ENCODE measurements at regions not wholly inside any gene's neighbourhood (a gene's known extent, or its start where the extent isn't known, plus 50 kb on each side); places are given as distances from the start of the nearest gene placed in this dataset.

GRCh38 chr3:106184540-106185457 lies 316.0 kb upstream of the CBLB start:
- H3K9me3 ChIP-seq (ENCODE audit: severe bottlenecking): no peaks in the 10 kb centered on the region
- no peaks in the 10 kb centered on the region for H3K36me3 ChIP-seq (ENCODE audit: low read depth)
- no peaks in the 10 kb centered on the region for H3K27me3 ChIP-seq (ENCODE audit: insufficient read depth, poor library complexity, severe bottlenecking)
- H3K27ac ChIP-seq (ENCODE audit: poor library complexity, severe bottlenecking): no peak overlapping the region
- no peak overlapping the region for H3K4me3 ChIP-seq (ENCODE audit: severe bottlenecking)
- peaks cover 13% of the 10 kb centered on the region for H3K4me1 ChIP-seq (ENCODE audit: insufficient read depth, poor library complexity, severe bottlenecking)
- DNase-seq (ENCODE audit: low spot score) (no peak), ATAC-seq (ENCODE audit: low read depth) (no peak)
- TF ChIP-seq CTCF (IDR thresholded peaks at IDR 0.05; ENCODE audit: poor library complexity, severe bottlenecking): no peak

GRCh38 chr3:106185949-106186348 lies 317.1 kb upstream of the CBLB start:
- no peaks in the 10 kb centered on the region for H3K36me3 ChIP-seq (ENCODE audit: low read depth)
- TF ChIP-seq CTCF (IDR thresholded peaks at IDR 0.05; ENCODE audit: poor library complexity, severe bottlenecking): no peak
- no peak for ATAC-seq (ENCODE audit: low read depth)
- no peak overlapping the region for H3K27ac ChIP-seq (ENCODE audit: poor library complexity, severe bottlenecking)
- no peaks in the 10 kb centered on the region for H3K27me3 ChIP-seq (ENCODE audit: insufficient read depth, poor library complexity, severe bottlenecking)
- H3K9me3 ChIP-seq (ENCODE audit: severe bottlenecking): no peaks in the 10 kb centered on the region
- H3K4me1 ChIP-seq (ENCODE audit: insufficient read depth, poor library complexity, severe bottlenecking): peaks cover 13% of the 10 kb centered on the region
- no peak overlapping the region for H3K4me3 ChIP-seq (ENCODE audit: severe bottlenecking)
- DNase-seq (ENCODE audit: low spot score): no peak

- TF ChIP-seq CTCF (IDR thresholded peaks at IDR 0.05; ENCODE audit: poor library complexity, severe bottlenecking): no peak
- DNase-seq (ENCODE audit: low spot score): no peak
These were observed 321.5 kb upstream of the CBLB start for GRCh38 chr3:106190296-106190695.

GRCh38 chr3:106191211-106191610 lies 322.4 kb upstream of the CBLB start:
- DNase-seq (ENCODE audit: low spot score) (no peak), ATAC-seq (ENCODE audit: low read depth) (no peak)
- Histone ChIP-seq H3K4me1 (ENCODE audit: insufficient read depth, poor library complexity, severe bottlenecking) (no peaks in the 10 kb centered on the region), H3K36me3 (ENCODE audit: low read depth) (no peaks in the 10 kb centered on the region), H3K9me3 (ENCODE audit: severe bottlenecking) (no peaks in the 10 kb centered on the region), H3K27me3 (ENCODE audit: insufficient read depth, poor library complexity, severe bottlenecking) (no peaks in the 10 kb centered on the region), H3K27ac (ENCODE audit: poor library complexity, severe bottlenecking) (no peak overlapping the region), H3K4me3 (ENCODE audit: severe bottlenecking) (no peak overlapping the region)
- TF ChIP-seq CTCF (IDR thresholded peaks at IDR 0.05; ENCODE audit: poor library complexity, severe bottlenecking): no peak

More at GRCh38 chr3:106190296-106190695, 321.5 kb upstream of the CBLB start:
- H3K27me3 ChIP-seq (ENCODE audit: insufficient read depth, poor library complexity, severe bottlenecking): no peaks in the 10 kb centered on the region
- no peaks in the 10 kb centered on the region for H3K9me3 ChIP-seq (ENCODE audit: severe bottlenecking)
- no peak overlapping the region for H3K4me3 ChIP-seq (ENCODE audit: severe bottlenecking)
- no peaks in the 10 kb centered on the region for H3K36me3 ChIP-seq (ENCODE audit: low read depth)
- H3K4me1 ChIP-seq (ENCODE audit: insufficient read depth, poor library complexity, severe bottlenecking): no peaks in the 10 kb centered on the region
- no peak overlapping the region for H3K27ac ChIP-seq (ENCODE audit: poor library complexity, severe bottlenecking)
- ATAC-seq (ENCODE audit: low read depth): no peak

- DNase-seq (ENCODE audit: low spot score) (no peak), ATAC-seq (ENCODE audit: low read depth) (no peak)
- TF ChIP-seq CTCF (IDR thresholded peaks at IDR 0.05; ENCODE audit: poor library complexity, severe bottlenecking): no peak
- H3K36me3 ChIP-seq (ENCODE audit: low read depth): no peaks in the 10 kb centered on the region
- no peak overlapping the region for H3K27ac ChIP-seq (ENCODE audit: poor library complexity, severe bottlenecking)
- no peaks in the 10 kb centered on the region for H3K9me3 ChIP-seq (ENCODE audit: severe bottlenecking)
- H3K27me3 ChIP-seq (ENCODE audit: insufficient read depth, poor library complexity, severe bottlenecking): no peaks in the 10 kb centered on the region
- no peaks in the 10 kb centered on the region for H3K4me1 ChIP-seq (ENCODE audit: insufficient read depth, poor library complexity, severe bottlenecking)
- H3K4me3 ChIP-seq (ENCODE audit: severe bottlenecking): no peak overlapping the region
These were observed 323.1 kb upstream of the CBLB start for GRCh38 chr3:106191913-106192312.
